Inflammatory macrophage (primary cell): ENCODE measurements at regions not wholly inside any gene's neighbourhood (a gene's known extent, or its start where the extent isn't known, plus 50 kb on each side); places are given as distances from the start of the nearest gene placed in this dataset.

Experiments used
- DNase-seq, 2 donors: peaks; one replicate each; pipeline ENCODE4 v3.0.0-alpha.2; 2020 to 2022

- no peak for DNase-seq
Observed at GRCh38 chr17:12592941-12593340, 72.7 kb upstream of the MYOCD start.

- no peak for DNase-seq
Observed at GRCh38 chr17:12596961-12597360, 68.7 kb upstream of the MYOCD start.

GRCh38 chr17:12597895-12598294 is 67.8 kb upstream of the MYOCD start:
- no peak for DNase-seq

DNA sequence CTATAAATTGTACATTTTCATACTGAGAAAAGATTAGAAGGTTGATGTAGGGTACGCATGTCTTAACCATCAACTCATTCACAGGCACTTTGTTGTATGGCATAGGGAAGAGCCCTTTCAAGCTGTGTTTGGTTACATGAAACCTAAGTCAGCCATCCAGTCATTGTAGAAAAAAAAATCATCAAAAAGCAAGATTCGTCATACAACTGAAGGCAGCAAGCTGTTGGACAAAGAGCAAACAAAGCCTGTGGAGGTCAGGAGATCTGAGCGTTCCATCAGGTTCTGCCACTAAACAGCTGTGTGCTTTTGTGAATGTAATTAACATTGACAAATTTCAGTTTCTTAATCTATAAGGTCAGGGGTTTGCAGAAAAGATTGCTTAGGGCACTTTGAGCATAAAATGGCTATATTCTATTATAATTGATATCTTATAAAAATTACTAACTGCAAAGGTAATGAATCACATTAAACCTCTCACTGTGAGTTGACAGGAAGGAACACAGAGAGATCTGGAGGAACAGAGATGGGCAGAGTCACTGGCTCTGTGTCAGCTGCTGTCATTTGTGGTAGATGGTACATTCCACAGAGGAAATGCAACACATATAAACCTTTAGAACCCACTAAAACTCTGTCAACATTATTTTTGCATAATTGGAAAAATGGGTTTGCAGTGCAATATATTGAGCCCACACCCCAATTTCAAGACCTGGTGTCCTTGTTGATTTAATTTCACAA is 66.3 kb upstream of the MYOCD start:
- no peak for DNase-seq

DNA sequence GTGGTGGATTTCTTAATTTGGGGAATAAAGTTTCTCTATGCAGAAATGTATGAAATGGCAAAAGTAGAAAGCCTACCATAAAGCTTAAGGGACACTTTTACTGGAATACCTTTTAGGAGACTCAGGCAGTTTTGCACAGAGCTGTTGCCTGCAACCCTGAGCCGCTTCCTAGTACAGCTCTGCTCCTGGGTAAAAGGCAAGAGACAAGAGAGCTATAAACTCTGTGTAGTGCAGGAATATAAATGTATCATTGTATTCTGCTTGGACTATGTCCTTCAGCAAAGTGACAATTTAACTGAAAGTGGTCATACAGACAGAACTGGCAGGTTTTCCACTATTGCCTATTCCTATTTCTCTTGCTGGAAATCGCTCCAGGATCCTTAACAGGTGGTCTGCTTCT is 65.3 kb upstream of the MYOCD start:
- DNase-seq, result no peak

GRCh38 chr17:12603566-12603965 is 62.1 kb upstream of the MYOCD start:
- DNase-seq, result no peak

GRCh38 chr17:12605222-12605621 is 60.5 kb upstream of the MYOCD start:
- DNase-seq, result no peak

DNA sequence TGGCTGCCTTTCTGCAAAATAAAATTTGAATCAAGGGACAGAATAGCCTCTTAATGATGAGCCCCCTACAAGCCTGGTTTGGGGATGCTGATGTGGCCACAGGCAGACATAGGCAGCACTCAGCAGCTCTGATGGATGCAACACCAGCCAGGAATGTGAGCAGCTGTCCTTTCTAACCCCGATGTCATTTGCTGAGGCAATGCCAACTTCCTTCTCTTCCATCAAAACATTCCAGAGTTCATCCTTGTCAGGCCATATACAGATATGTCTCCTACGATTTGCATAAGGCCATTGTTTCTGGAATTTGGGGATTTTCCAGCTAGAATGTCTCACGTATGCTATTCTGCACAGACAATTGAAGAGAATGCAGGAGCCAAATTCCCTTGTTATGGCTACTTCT is 52.1 kb upstream of the MYOCD start:
- DNase-seq, result no peak
